Lower leg skin (tissue), 4 donors: ENCODE measurements at regions not wholly inside any gene's neighbourhood (a gene's known extent, or its start where the extent isn't known, plus 50 kb on each side); places are given as distances from the start of the nearest gene placed in this dataset.

Experiments
- DNase-seq, 2 donors: peaks; one replicate each; pipeline ENCODE4 v3.0.0-alpha.2; 2019; ENCODE audit warnings: low spot score in 2 of 2
- H3K4me3 ChIP-seq: fragments of 200-600 bp; sonication (generic); 2 replicates; pipeline ENCODE4 v1.5.1; 2017; ENCODE audit warnings: mild to moderate bottlenecking, low read depth; ENCODE audit not compliant: poor library complexity, severe bottlenecking
- POLR2A ChIP-seq, 2 donors: fragments of 450-650 bp; IDR thresholded peaks; one replicate each; pipeline ENCODE4 v1.6.1; 2016 to 2017; ENCODE audit warnings: antibody characterized with exemption in 2 of 2, mild to moderate bottlenecking in 1 of 2, moderate library complexity in 1 of 2
- WGBS, 2 donors: methylation state at CpG; one replicate each; pipeline ENCODE4 v1.1.5; 2018; 5-methylcytosine and 5-hydroxymethylcytosine counted together
- intact Hi-C: fragments of 100-400 bp; cut with DNase I; formaldehyde crosslinking; loops from one replicate; pipeline ENCODE4 v1.15.0; 2023; ENCODE audit warnings: low total_unique reads
- TF ChIP-seq, protein P1 (sequence below), 3 donors: fragments of 450-650 bp; IDR thresholded peaks; one replicate each; pipeline ENCODE4 v1.5.1; 2016; ENCODE audit warnings: antibody characterized with exemption in 3 of 3, mild to moderate bottlenecking in 3 of 3, moderate library complexity in 2 of 3

GRCh38 chr6:155830531-155830930 is 374.9 kb upstream of the NOX3 start:
- TF ChIP-seq, protein P1, sequence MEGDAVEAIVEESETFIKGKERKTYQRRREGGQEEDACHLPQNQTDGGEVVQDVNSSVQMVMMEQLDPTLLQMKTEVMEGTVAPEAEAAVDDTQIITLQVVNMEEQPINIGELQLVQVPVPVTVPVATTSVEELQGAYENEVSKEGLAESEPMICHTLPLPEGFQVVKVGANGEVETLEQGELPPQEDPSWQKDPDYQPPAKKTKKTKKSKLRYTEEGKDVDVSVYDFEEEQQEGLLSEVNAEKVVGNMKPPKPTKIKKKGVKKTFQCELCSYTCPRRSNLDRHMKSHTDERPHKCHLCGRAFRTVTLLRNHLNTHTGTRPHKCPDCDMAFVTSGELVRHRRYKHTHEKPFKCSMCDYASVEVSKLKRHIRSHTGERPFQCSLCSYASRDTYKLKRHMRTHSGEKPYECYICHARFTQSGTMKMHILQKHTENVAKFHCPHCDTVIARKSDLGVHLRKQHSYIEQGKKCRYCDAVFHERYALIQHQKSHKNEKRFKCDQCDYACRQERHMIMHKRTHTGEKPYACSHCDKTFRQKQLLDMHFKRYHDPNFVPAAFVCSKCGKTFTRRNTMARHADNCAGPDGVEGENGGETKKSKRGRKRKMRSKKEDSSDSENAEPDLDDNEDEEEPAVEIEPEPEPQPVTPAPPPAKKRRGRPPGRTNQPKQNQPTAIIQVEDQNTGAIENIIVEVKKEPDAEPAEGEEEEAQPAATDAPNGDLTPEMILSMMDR (IDR thresholded peaks at IDR 0.05) = no peak
- no peak for TF ChIP-seq POLR2A (IDR thresholded peaks at IDR 0.05)
- DNase-seq = no peak
- no peak overlapping the region for H3K4me3 ChIP-seq
- WGBS, 2 donors = 77 to 83% methylated on average over 5 of the region's 5 CpGs
- intact Hi-C loops = no loop called here

DNA sequence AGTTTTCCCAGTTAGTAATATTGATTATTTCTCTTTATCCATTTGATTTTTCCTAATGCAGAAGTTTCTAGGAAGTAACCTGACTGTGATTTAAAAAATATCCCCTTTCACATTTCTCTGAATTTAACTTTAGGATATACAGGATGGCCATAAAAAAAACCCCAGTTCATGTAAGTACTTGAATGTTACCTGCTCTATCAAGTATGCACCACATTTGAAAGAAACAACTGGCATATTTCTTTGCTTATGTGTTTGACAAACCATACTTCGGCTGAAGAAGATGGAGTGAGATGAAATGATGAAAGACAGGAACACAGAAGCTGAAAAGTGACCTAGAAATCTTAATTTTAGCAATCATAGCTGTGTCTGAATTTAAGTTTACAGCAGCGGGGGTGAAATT is 374.0 kb upstream of the NOX3 start:
- DNase-seq = no peak
- no peak overlapping the region for H3K4me3 ChIP-seq
- WGBS, 2 donors = 78 to 86% methylated on average over 2 of the region's 2 CpGs
- intact Hi-C loops = no loop called here
- TF ChIP-seq, protein P1 (IDR thresholded peaks at IDR 0.05) = no peak
- TF ChIP-seq POLR2A (IDR thresholded peaks at IDR 0.05) = no peak

GRCh38 chr6:155828989-155829388 is 373.4 kb upstream of the NOX3 start:
- H3K4me3 ChIP-seq = no peak overlapping the region
- no peak for DNase-seq
- intact Hi-C loops = no loop called here
- 68 to 75% methylated on average over 3 of the region's 3 CpGs for WGBS, 2 donors
- TF ChIP-seq, protein P1 (IDR thresholded peaks at IDR 0.05) = no peak
- TF ChIP-seq POLR2A (IDR thresholded peaks at IDR 0.05) = no peak

- DNase-seq = no peak
- WGBS, 2 donors = 76 to 91% methylated on average over 7 of the region's 7 CpGs
- no peak overlapping the region for H3K4me3 ChIP-seq
- no peak for TF ChIP-seq POLR2A (IDR thresholded peaks at IDR 0.05)
- TF ChIP-seq, protein P1 (IDR thresholded peaks at IDR 0.05) = no peak
- intact Hi-C loops = no loop called here
Measured at GRCh38 chr6:155818698-155819097, 363.1 kb upstream of the NOX3 start.

DNA sequence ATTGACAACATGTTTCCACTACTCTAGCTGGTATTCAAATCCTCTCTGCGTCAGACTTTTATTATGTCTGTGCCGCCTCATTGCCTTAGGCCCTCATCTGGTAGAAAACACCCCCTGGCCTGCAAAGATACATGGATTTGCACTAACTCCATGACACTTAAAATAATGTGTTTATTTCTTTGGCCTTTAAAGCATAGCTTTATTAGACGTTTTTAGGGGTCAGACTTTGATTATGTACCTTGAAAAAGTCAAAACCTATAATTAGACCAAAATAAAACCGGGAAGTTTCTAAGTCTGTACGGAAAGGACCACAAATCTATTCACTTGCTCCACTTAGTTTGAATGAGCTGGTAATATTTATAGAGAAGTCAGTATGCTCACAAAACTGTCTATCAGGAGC is 357.9 kb upstream of the NOX3 start:
- H3K4me3 ChIP-seq = no peak overlapping the region
- no peak for DNase-seq
- 76% methylated on average over 5 of the region's 5 CpGs for WGBS, 2 donors
- intact Hi-C loops = no loop called here
- no peak for TF ChIP-seq POLR2A (IDR thresholded peaks at IDR 0.05)
- TF ChIP-seq, protein P1 (IDR thresholded peaks at IDR 0.05) = no peak

DNA sequence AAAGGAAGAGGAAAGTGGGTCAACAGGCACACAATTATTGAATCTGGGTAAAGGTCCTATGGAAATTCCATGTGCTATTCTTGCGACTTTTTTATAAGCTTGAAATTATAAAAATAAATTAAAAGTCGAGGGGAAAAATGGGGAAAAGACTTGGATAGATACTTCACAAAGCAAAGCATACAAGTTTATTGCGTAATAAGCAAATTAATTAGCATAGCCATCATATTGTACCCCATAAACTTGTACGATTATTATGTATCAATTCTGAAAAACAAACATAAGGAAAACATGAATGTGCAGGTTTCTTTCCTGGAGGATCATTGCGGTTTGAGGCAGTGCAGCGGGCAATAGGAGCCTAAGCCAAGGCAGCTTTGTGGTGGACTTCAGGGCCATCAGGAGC is 351.6 kb upstream of the NOX3 start:
- TF ChIP-seq, protein P1 (IDR thresholded peaks at IDR 0.05) = no peak
- no peak for TF ChIP-seq POLR2A (IDR thresholded peaks at IDR 0.05)
- no peak overlapping the region for H3K4me3 ChIP-seq
- no peak for DNase-seq
- intact Hi-C loops = no loop called here
- WGBS, 2 donors = 91 to 92% methylated on average over 6 of the region's 6 CpGs
